Activated T-helper 1 cell treated with anti-CD3 and anti-CD28 coated beads, Interleukin-2, amount 50 U/mL, for 16 hours (primary cell): ENCODE measurements at regions not wholly inside any gene's neighbourhood (a gene's known extent, or its start where the extent isn't known, plus 50 kb on each side); places are given as distances from the start of the nearest gene placed in this dataset.

Source experiments
- DNase-seq, 2 donors: peaks; one replicate each; pipeline ENCODE4 v3.0.0-alpha.2; 2020; ENCODE audit warnings: low read depth in 1 of 2, low spot score in 1 of 2

GRCh38 chr4:189062047-189062820, 878.4 kb upstream of the FRG1 start:
- no peak for DNase-seq

GRCh38 chr4:189069772-189070171, 870.9 kb upstream of the FRG1 start:
- no peak for DNase-seq

- no peak for DNase-seq
These were observed 869.4 kb upstream of the FRG1 start for GRCh38 chr4:189071241-189071640.

GRCh38 chr4:189073739-189074138, 866.9 kb upstream of the FRG1 start:
- no peak for DNase-seq

GRCh38 chr4:189081826-189082225, 858.8 kb upstream of the FRG1 start:
- DNase-seq: no peak

GRCh38 chr4:189083769-189084168, 856.9 kb upstream of the FRG1 start:
- DNase-seq: no peak

GRCh38 chr4:189084671-189085070, 856.0 kb upstream of the FRG1 start:
- no peak for DNase-seq

- no peak for DNase-seq
These were observed 852.7 kb upstream of the FRG1 start for GRCh38 chr4:189087971-189088370.

GRCh38 chr4:189088780-189089179, 851.9 kb upstream of the FRG1 start:
- DNase-seq: no peak

- no peak for DNase-seq
These were observed 850.4 kb upstream of the FRG1 start for GRCh38 chr4:189090174-189090814.

- DNase-seq: no peak
These were observed 848.1 kb upstream of the FRG1 start for GRCh38 chr4:189092581-189092980.

- DNase-seq: no peak
These were observed 844.6 kb upstream of the FRG1 start for GRCh38 chr4:189096108-189096507.

GRCh38 chr4:189096717-189097116, 844.0 kb upstream of the FRG1 start:
- DNase-seq: no peak

- no peak for DNase-seq
These were observed 841.6 kb upstream of the FRG1 start for GRCh38 chr4:189098932-189099696.

- no peak for DNase-seq
These were observed 827.2 kb upstream of the FRG1 start for GRCh38 chr4:189113389-189113888.

- no peak for DNase-seq
These were observed 823.2 kb upstream of the FRG1 start for GRCh38 chr4:189117426-189117825.

GRCh38 chr4:189121336-189121735, 819.3 kb upstream of the FRG1 start:
- DNase-seq: no peak

- DNase-seq: no peak
These were observed 816.4 kb upstream of the FRG1 start for GRCh38 chr4:189124149-189124758.

GRCh38 chr4:189124791-189125190, 815.9 kb upstream of the FRG1 start:
- DNase-seq: no peak

- no peak for DNase-seq
These were observed 814.6 kb upstream of the FRG1 start for GRCh38 chr4:189126040-189126439.

GRCh38 chr4:189128341-189128740, 812.3 kb upstream of the FRG1 start:
- DNase-seq: no peak
